RKO (cell line): ENCODE measurements at regions not wholly inside any gene's neighbourhood (a gene's known extent, or its start where the extent isn't known, plus 50 kb on each side); places are given as distances from the start of the nearest gene placed in this dataset.

Experiments used
- DNase-seq: peaks from one replicate; pipeline ENCODE4 v3.0.0-alpha.2; 2016; ENCODE audit warnings: low spot score

DNA sequence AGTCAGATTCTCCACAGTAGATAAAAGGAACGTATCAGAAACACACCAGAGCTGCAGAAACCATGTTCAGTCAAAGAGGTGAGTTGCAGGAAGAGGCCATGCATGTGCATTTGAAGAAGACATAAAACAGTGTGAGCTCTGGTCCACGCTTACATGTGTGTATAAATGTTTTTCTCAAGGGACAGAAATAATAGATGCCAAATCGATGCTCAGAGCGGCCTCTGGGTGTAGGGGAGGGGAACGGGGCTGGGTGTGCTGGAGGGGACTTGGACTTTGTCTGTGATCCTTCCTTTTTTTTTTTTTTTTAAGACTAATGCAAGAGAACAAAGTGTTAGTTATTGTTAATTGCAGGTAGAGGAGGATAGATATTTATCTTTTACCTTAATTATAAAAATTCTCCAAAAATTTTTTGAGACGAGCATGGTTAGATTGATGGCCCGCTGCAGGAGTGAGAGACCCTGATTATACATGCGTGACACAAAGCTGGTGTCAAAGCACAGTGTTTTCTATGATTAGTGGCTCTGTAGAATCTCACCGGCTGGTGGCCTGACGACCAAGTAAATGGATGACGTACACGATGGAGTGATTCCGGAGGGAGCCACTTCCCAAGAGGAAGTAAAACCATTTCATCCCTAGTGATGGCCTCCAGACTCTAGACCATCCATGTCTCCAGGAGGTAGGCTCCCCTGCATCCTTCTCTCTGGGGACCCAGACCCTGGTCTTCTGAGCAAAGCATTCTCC, 240.2 kb downstream of the ENGASE start:
- DNase-seq, result no peak

DNA sequence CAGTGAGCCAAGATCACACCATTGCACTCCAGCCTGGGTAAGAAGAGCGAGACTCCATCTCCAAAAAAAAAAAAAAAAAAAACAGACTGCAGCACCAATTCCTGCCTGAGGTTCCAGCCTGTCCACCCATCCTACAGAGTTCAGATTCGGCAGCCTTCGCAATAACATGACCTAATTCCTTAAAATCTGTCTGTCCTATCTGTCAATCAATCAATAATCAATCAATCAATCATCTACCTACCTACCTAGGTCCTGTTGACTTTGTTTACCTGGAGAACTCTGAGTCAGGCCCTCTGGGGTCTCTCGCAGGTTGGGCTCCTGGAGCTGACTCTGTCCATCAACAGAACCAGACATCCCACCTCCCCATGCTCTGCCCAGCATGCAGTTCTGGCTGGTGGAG, 236.7 kb downstream of the ENGASE start:
- DNase-seq, result no peak

DNA sequence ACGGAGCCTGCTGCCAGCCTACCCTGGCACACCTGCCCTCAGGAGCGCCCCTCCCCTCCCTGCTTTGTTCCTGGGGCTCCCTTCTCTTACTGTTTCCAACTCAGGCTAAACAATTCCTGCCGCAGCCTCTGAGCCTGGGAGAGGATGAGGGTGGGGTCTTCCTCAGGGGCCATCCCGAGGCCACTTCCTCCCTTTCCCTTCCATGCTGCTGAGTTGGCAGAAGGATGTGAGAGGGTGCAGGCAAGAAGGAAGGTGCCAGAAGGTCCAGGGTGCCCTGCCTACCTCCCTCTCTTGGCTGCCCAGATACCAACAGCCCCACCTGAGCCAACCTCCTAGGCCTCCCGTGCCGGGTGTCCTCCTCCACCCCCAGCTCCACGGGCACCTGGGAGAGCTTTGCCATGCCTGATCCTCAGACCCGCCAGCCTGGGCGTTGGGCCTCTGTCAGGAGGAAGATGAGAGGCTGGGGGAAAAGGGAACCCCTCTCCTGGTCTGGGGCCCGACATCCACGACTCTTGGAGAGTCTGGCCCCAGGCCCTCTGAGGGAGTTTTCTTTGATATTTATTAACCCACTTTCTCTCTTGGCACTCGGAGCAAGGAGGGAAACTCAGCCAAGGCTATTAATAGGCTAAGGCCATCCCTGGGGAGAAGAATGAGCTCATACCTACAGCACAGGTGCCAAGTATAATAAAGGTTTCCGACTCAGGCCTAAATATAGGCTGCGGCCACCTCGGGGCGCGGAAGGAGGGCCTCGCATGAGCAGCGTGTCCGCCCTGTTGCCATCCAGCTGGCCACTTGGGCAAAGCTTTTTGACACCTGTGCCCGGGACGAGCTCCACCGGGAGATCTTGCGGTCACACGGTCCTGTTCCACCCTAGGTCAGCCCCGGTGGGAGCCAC, 232.0 kb downstream of the ENGASE start:
- no peak for DNase-seq

DNA sequence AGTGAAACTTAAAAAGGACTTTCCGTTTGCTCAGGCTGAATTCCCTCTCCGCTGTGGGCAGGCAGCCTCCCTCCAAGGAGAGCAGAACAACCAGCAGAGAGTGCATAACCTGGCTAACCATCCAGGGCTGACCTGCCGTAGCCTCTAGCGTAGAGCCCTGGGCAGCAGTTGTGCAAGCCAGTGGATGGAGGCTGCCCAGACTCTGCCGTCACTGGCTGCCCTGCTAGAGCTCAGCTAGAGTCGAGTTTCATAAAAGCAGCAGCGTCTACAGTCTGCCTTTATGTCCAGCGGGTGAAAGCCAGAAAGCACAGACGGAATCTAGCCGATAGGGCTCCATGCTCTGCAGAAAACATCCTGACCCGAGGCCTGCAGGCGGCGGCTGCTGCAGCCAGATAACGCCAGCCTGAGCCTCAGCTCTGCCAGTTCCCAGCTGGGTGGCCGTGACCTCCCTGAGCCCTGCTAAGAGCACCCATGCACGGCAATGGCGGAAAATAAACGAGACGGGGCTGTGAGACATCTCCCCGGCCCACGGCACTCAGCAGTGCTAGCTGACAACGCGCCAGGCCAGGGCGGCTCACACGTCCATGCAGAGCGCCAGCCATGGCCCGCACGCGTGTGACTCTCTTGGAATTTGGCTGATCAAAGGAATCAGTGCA, 231.3 kb downstream of the ENGASE start:
- DNase-seq, result no peak

GRCh38 chr17:79305376-79305767, 230.7 kb downstream of the ENGASE start:
- no peak for DNase-seq

GRCh38 chr17:79304884-79305283, 230.3 kb downstream of the ENGASE start:
- no peak for DNase-seq

DNA sequence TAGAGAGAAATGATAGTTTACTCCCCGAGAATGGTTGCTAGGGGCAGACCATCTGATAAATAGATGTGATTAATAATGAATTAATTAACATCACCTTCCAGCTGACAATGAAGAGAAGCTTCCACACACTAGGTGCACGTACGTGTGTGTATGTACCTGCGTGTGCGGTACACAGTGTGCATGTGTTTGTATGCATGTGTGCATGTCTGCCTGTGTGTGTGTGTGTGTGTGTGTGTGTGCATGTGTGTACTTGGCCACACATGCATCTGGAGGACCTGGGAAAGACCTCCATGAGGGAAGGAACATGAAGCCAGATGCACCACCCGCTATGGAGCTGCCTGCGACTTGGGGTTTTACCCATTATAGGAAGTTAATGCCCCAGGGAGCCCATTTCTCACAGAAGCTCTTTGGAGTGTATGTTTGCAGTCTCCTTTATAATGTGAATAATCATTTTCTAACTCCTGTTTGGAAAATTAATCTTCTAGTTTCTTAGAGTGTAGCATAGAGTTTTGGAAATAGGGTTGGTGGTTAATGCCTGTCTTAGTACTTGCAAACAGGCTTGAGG, 229.1 kb downstream of the ENGASE start:
- DNase-seq, result no peak

DNA sequence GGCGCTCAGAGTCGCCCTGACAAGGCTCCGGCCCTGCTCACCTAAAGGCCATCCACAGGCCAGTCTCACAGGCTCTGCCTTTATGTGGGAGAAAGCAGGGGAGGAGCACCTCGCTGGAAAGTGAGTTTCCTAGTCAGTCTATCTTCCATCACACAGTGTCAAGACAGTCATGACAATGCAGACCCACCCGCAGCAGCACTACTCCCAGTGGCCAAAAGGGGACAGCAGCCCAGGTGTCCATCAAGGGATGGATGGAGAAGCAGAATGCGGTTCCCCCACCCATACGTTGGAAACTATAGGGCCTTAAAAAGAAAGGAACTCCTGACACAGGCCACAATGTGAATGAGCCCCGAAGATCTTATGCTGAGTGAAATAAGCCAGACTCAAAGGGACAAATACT, 226.8 kb downstream of the ENGASE start:
- no peak for DNase-seq

GRCh38 chr17:79299349-79299748, 224.7 kb downstream of the ENGASE start:
- no peak for DNase-seq

DNA sequence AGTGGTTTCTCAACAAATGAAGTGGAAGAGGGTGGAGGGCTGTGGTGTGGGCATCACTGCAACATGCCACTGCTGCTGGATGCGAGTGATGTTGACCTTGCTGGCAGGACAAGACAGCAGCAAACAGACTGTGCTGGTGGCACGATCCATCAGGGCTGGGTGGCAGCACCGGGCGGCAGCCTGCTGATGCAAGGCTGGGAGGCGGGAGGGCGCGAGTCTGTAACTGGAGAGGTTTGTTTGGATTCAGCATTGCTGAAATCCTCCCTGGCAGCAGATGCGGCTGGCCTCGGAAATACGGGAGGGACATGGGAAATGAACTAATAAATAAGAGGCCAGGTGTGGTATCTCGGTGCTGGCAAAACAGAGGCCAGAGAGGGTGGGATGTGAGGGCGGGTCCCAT, 224.2 kb downstream of the ENGASE start:
- DNase-seq, result no peak

DNA sequence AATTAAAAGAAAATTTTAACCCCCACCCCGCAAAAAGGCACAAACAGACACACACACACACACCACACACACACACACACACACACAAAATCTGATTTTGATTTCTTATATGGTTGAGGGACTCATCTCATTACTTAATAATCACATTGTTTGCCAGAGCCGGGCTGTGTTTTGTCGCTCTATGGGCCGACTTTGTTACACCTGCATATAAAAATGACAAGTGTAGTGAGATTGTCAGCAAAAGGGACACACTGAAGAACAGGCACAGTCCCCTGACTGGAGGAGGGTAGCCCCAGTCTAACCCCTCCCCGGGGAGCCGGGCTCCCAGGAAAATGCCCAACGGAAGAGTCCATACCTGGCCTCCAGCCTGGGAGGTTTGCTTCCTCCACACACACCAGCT, 221.6 kb downstream of the ENGASE start:
- no peak for DNase-seq

GRCh38 chr17:79295307-79295706, 220.7 kb downstream of the ENGASE start:
- no peak for DNase-seq

DNA sequence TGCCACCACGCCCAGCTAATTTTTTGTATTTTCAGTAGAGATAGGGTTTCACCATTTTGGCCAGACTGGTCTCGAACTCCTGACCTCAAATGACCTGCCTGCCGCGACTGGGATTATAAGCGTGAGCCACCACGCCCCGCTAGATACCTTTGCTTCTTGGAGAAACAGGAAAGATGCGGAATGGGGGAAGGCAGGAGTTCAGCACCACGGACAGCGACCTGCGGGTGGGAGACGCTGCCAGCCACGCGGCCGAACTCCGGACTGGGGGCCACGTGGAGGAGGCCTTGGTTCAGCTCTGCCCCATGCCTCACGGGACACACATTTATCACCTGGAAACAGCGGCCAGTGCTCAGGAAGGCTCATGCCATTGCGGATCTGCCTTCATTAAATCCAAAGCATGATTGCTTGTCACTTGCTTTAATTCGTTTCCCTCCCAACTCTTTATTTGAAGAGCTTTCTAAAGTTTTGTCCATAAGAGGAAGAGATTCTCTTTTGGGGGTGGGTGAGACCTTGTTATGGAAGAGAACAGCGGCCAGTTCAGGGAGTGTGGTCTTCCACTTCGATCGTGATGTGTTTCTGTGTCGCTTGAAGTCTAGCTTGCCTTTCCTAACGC, 219.9 kb downstream of the ENGASE start:
- peak; percentile 52 for DNase-seq

- no peak for DNase-seq
These were observed 217.9 kb downstream of the ENGASE start for GRCh38 chr17:79292501-79292900.

DNA sequence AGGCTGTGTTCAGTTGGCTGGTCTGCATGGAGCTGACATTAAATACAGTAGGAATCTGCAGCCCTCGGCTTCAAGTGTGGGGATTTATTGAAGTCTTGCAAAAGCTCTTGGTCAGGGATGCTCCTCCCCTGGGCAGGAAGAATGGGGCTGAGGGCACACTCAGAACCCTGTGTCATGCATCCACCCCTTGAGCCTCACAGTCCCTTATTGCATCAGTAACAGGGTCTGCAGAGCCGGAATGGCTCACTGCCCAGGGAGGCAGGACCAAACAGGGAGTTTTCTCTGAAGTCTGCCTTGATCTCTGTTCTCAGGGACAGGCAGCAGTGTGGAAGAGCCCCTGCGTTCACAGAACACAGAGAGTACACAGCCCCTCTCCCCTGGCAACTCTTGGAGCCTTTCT, 216.8 kb downstream of the ENGASE start:
- DNase-seq, result no peak

DNA sequence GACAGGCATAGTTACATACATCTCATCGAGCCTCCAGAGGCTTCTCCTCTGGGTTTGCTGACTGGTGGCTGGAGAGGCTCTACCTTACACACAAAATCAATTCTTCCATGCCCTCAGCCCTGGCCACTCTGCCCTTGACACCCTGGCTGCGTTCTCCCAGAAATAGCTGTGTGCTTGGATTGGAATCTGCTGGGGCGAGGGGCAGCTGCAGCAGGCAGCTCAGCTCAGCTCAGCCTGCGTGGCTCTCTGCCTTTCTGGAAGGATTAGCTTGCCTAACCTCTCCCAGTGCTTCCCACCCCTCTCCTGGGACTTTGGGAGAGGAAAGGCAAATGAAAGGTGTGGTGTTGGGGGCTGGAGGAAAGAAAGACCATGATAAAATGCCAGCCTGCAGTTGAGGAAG, 216.1 kb downstream of the ENGASE start:
- no peak for DNase-seq

DNA sequence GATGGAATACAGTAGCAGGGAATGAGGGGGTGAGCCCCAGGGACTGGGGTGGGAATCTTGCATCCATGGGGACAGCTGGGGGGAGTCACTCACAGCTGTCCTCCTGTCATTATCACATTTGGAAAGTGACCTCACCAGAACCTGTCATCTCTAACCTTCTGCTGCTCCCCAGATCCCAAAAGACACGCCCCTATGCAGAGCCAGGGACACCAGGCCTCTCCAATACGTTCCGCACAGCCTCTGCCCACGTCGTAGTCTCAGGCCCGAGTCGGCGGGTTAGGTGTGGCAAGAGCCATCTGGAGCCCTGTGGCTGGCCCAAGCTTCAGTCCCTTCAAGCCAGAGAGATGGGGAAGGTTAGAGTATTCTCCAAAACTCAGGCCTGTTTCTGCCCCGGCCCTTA, 214.3 kb downstream of the ENGASE start:
- no peak for DNase-seq

DNA sequence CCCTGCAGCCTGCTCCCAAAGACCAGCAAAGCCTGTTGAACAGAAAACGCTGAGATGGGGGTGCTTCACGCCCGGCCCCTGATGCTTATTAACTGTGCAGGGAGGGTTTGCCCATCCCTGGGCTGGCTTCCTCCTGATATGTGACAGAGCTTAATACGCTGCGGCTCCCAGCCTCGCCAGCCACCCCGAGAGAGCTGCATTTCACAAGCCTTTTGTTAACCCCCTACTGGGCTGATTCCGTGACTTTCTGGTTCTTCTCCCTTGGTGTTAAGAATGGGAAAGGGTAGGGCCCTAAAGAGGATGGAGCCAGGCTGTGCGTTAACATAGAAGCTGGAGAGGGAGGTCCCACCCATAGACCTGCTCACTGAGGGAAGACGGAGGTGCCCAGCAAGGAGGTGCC, 211.8 kb downstream of the ENGASE start:
- no peak for DNase-seq

GRCh38 chr17:79285973-79286372, 211.3 kb downstream of the ENGASE start:
- no peak for DNase-seq

- no peak for DNase-seq
These were observed 207.7 kb downstream of the ENGASE start for GRCh38 chr17:79282294-79282693.

- no peak for DNase-seq
These were observed 207.2 kb downstream of the ENGASE start for GRCh38 chr17:79281803-79282202.
